HG02759 (cell line): ENCODE measurements at regions not wholly inside any gene's neighbourhood (a gene's known extent, or its start where the extent isn't known, plus 50 kb on each side); places are given as distances from the start of the nearest gene placed in this dataset.

Experiments used
- ATAC-seq: cut with Tn5 transposase; IDR thresholded peaks from one replicate; pipeline ENCODE4 v1.9.1; 2021; ENCODE audit warnings: mild to moderate bottlenecking, moderate library complexity; ENCODE audit not compliant: unreplicated experiment

GRCh38 chr2:138430181-138430580, 71.4 kb upstream of the SPOPL start:
- ATAC-seq = no peak

GRCh38 chr2:138432971-138433370, 68.6 kb upstream of the SPOPL start:
- ATAC-seq = peak; percentile 74

- no peak for ATAC-seq
These were observed 67.3 kb upstream of the SPOPL start for GRCh38 chr2:138433995-138434951.

- no peak for ATAC-seq
These were observed 65.9 kb upstream of the SPOPL start for GRCh38 chr2:138435701-138436100.

- ATAC-seq = no peak
These were observed 61.8 kb upstream of the SPOPL start for GRCh38 chr2:138439733-138440132.

- no peak for ATAC-seq
These were observed 60.8 kb upstream of the SPOPL start for GRCh38 chr2:138440759-138441158.

- no peak for ATAC-seq
These were observed 59.7 kb upstream of the SPOPL start for GRCh38 chr2:138441916-138442315.

GRCh38 chr2:138444411-138444810, 57.2 kb upstream of the SPOPL start:
- no peak for ATAC-seq

- no peak for ATAC-seq
These were observed 56.3 kb upstream of the SPOPL start for GRCh38 chr2:138445227-138445626.

GRCh38 chr2:138446043-138446442, 55.5 kb upstream of the SPOPL start:
- ATAC-seq = no peak

GRCh38 chr2:138447889-138448570, 53.5 kb upstream of the SPOPL start:
- ATAC-seq = no peak
